ENCODE measurements at regions not wholly inside any gene's neighbourhood (a gene's known extent, or its start where the extent isn't known, plus 50 kb on each side); places are given as distances from the start of the nearest gene placed in this dataset.

DNA sequence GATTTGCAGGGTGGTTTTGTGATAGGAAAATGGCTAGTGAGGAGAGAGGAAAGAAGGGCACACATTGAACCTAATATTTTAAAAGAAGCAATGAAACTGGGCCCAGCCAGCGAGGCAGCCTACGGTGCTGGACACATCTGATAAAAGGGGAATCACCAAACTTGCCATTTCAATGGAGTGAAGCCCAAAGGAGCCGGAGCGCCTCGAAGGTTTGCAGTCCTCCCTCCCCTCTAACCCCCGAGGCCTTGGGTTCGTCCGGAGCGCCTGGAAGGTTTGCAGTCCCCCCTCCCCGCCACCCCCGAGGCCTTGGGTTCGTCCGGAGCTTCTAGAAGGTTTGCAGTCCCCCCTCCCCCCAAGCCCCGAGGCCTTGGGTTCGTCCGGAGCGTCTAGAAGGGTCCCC lies 132.6 kb downstream of the TENT4A start:
- Histone ChIP-seq H3K9me3 (ENCODE audit: low read depth) (no peaks in the 10 kb centered on the region), H3K79me2 (no peaks in the 10 kb centered on the region), H3K27me3 (no peaks in the 10 kb centered on the region), H3K36me3 (replicated peaks; ENCODE audit: insufficient read depth, low read depth) (no peaks in the 10 kb centered on the region), H3K4me3 (no peak overlapping the region), H4K20me1 (ENCODE audit: insufficient read depth, poor library complexity, severe bottlenecking) (no peaks in the 10 kb centered on the region), H3K4me2 (no peak overlapping the region), H3K27ac (no peak overlapping the region), H3K9me2 (replicated peaks; ENCODE audit: insufficient read depth) (no peaks in the 10 kb centered on the region), H3K4me1 (ENCODE audit: insufficient read depth) (no peaks in the 10 kb centered on the region), H2AFZ (no peak overlapping the region)
- no peak for DNase-seq (ENCODE audit: low spot score)
- TF ChIP-seq, protein P1, sequence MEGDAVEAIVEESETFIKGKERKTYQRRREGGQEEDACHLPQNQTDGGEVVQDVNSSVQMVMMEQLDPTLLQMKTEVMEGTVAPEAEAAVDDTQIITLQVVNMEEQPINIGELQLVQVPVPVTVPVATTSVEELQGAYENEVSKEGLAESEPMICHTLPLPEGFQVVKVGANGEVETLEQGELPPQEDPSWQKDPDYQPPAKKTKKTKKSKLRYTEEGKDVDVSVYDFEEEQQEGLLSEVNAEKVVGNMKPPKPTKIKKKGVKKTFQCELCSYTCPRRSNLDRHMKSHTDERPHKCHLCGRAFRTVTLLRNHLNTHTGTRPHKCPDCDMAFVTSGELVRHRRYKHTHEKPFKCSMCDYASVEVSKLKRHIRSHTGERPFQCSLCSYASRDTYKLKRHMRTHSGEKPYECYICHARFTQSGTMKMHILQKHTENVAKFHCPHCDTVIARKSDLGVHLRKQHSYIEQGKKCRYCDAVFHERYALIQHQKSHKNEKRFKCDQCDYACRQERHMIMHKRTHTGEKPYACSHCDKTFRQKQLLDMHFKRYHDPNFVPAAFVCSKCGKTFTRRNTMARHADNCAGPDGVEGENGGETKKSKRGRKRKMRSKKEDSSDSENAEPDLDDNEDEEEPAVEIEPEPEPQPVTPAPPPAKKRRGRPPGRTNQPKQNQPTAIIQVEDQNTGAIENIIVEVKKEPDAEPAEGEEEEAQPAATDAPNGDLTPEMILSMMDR (IDR thresholded peaks at IDR 0.05; ENCODE audit: poor library complexity) = no peak
- TF ChIP-seq EZH2 (IDR thresholded peaks at IDR 0.05; ENCODE audit: borderline replicate concordance) = no peak
- no peak for TF ChIP-seq EZH2phosphoT487 (IDR thresholded peaks at IDR 0.05; ENCODE audit: low read depth, severe bottlenecking, unreplicated experiment)
- WGBS (ENCODE audit: low lambda C conversion rate, missing lambda C conversion rate) = 97% methylated on average over 3 of the region's 17 CpGs

DNA sequence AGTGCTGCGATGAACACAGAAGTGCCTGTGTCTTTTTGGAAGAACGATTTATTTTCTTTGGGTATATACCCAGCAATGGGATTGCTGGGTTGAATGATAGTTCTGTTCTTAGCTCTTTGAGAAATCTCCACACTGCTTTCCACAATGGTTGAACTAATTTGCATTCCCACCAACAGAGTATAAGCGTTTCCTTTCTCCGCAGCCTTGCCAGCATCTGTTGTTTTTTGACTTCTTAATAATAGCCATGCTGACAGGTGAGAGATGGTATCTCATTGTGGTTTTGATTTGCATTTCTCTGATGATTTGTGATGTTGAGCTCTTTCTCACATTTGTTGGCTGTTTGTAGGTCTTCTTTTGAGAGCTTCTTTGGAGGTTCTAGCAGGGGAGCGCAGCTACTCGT lies 134.6 kb downstream of the TENT4A start:
- no peak for DNase-seq (ENCODE audit: low spot score)
- Histone ChIP-seq H3K9me3 (ENCODE audit: low read depth) (no peaks in the 10 kb centered on the region), H3K36me3 (replicated peaks; ENCODE audit: insufficient read depth, low read depth) (no peaks in the 10 kb centered on the region), H3K4me2 (no peak overlapping the region), H3K4me1 (ENCODE audit: insufficient read depth) (no peaks in the 10 kb centered on the region), H3K9me2 (replicated peaks; ENCODE audit: insufficient read depth) (no peaks in the 10 kb centered on the region), H4K20me1 (ENCODE audit: insufficient read depth, poor library complexity, severe bottlenecking) (no peaks in the 10 kb centered on the region), H3K79me2 (no peaks in the 10 kb centered on the region), H3K27me3 (no peaks in the 10 kb centered on the region), H3K27ac (no peak overlapping the region), H2AFZ (no peak overlapping the region), H3K4me3 (no peak overlapping the region)
- WGBS (ENCODE audit: low lambda C conversion rate, missing lambda C conversion rate) = 80% methylated on average over 6 of the region's 6 CpGs
- TF ChIP-seq EZH2phosphoT487 (IDR thresholded peaks at IDR 0.05; ENCODE audit: low read depth, severe bottlenecking, unreplicated experiment) = no peak
- TF ChIP-seq, protein P1 (IDR thresholded peaks at IDR 0.05; ENCODE audit: poor library complexity) = no peak
- TF ChIP-seq EZH2 (IDR thresholded peaks at IDR 0.05; ENCODE audit: borderline replicate concordance) = no peak

DNA sequence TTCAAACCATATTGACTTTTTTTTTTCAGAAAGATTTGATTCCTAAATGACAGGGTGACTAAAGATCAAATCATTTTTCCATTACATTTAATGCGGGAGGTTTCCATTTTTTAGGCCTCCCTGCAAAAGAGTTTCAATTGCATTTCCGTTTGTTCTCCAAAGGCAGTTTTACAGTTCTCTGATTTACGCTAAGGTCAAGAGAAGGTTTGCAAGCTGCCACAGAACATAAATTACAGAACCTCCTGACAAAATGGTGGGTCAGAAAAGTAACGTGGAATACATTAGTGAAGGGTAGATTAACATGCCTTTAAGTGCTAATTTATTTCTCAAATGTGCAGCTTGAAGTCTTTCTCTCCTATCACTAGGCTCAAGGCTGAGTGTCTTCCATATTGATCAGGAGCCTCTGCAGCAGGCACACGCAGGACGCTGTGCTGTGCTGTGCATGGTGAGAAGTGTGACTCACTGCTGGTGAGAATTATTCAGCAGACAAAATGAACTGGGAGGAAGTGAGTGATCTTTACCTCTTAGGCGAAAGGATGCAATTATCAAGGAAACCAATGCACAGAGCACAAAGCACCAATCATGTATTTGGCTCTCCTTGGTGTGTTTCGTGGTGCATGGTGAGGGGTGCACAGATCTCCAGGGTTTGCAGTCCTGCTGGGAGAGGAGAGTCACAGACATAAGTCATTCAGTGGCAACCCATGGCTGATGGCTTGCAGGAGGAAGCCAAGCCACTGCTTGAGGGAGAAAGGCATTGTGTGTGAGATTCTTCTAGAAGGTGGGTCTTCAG lies 136.3 kb downstream of the TENT4A start:
- TF ChIP-seq EZH2phosphoT487 (IDR thresholded peaks at IDR 0.05; ENCODE audit: low read depth, severe bottlenecking, unreplicated experiment) = no peak
- TF ChIP-seq, protein P1 (IDR thresholded peaks at IDR 0.05; ENCODE audit: poor library complexity) = no peak
- no peak for TF ChIP-seq EZH2 (IDR thresholded peaks at IDR 0.05; ENCODE audit: borderline replicate concordance)
- Histone ChIP-seq H3K27ac (no peak overlapping the region), H3K9me2 (replicated peaks; ENCODE audit: insufficient read depth) (no peaks in the 10 kb centered on the region), H4K20me1 (ENCODE audit: insufficient read depth, poor library complexity, severe bottlenecking) (no peaks in the 10 kb centered on the region), H3K4me1 (ENCODE audit: insufficient read depth) (no peaks in the 10 kb centered on the region), H3K27me3 (no peaks in the 10 kb centered on the region), H3K36me3 (replicated peaks; ENCODE audit: insufficient read depth, low read depth) (no peaks in the 10 kb centered on the region), H3K79me2 (no peaks in the 10 kb centered on the region), H3K9me3 (ENCODE audit: low read depth) (no peaks in the 10 kb centered on the region), H3K4me2 (no peak overlapping the region), H3K4me3 (no peak overlapping the region), H2AFZ (no peak overlapping the region)
- WGBS (ENCODE audit: low lambda C conversion rate, missing lambda C conversion rate) = 77% methylated on average over 8 of the region's 8 CpGs
- no peak for DNase-seq (ENCODE audit: low spot score)
